BE2C (cell line): ENCODE measurements at regions not wholly inside any gene's neighbourhood (a gene's known extent, or its start where the extent isn't known, plus 50 kb on each side); places are given as distances from the start of the nearest gene placed in this dataset.

Experiments
- DNase-seq: peaks from one replicate; pipeline ENCODE4 v3.0.0-alpha.2; 2020
- H3K27me3 ChIP-seq: fragments of 250-450 bp; sonication (Bioruptor Pico); 2 replicates; pipeline ENCODE4 v1.5.1; 2020; ENCODE audit warnings: mild to moderate bottlenecking
- H3K36me3 ChIP-seq: fragments of 250-450 bp; sonication (Bioruptor Pico); 2 replicates; pipeline ENCODE4 v1.5.1; 2020; ENCODE audit warnings: mild to moderate bottlenecking
- H3K4me1 ChIP-seq: fragments of 250-450 bp; sonication (Bioruptor Pico); 2 replicates; pipeline ENCODE4 v1.5.1; 2020
- H3K4me3 ChIP-seq: 2 replicates; pipeline ENCODE4 v1.5.1; 2011; ENCODE audit warnings: low read depth, low read length
- H3K9me3 ChIP-seq: fragments of 250-450 bp; sonication (Bioruptor Pico); 2 replicates; pipeline ENCODE4 v1.5.1; 2020
- TF ChIP-seq, protein P1 (sequence below): IDR thresholded peaks from 2 replicates; pipeline ENCODE4 v1.5.1; 2012; ENCODE audit warnings: mild to moderate bottlenecking, low read depth, low read length

DNA sequence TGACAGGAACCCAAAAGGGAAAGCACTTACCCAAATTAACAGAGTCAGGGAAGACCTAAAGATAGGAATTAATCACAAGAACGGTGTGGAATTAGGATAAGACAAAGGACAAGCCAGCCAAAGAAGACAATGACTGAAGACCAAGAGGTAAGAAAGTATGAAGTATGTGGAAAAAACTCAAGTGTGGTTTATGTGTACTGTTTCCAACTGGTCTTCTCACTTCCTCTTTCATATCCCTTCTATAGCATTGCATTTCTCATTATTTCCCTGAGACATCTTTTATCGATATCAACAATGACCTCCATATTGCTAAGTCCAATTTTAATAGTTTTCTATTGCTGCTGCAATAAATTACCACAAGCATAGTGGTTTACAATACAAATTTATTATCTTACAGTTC, 313.5 kb upstream of the SLC39A10 start:
- no peaks in the 10 kb centered on the region for H3K36me3 ChIP-seq
- no peak overlapping the region for H3K4me3 ChIP-seq
- H3K9me3 ChIP-seq: no peaks in the 10 kb centered on the region
- DNase-seq: no peak
- peaks cover 2% of the 10 kb centered on the region for H3K4me1 ChIP-seq
- H3K27me3 ChIP-seq: no peaks in the 10 kb centered on the region
- TF ChIP-seq, protein P1, sequence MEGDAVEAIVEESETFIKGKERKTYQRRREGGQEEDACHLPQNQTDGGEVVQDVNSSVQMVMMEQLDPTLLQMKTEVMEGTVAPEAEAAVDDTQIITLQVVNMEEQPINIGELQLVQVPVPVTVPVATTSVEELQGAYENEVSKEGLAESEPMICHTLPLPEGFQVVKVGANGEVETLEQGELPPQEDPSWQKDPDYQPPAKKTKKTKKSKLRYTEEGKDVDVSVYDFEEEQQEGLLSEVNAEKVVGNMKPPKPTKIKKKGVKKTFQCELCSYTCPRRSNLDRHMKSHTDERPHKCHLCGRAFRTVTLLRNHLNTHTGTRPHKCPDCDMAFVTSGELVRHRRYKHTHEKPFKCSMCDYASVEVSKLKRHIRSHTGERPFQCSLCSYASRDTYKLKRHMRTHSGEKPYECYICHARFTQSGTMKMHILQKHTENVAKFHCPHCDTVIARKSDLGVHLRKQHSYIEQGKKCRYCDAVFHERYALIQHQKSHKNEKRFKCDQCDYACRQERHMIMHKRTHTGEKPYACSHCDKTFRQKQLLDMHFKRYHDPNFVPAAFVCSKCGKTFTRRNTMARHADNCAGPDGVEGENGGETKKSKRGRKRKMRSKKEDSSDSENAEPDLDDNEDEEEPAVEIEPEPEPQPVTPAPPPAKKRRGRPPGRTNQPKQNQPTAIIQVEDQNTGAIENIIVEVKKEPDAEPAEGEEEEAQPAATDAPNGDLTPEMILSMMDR: no peak

DNA sequence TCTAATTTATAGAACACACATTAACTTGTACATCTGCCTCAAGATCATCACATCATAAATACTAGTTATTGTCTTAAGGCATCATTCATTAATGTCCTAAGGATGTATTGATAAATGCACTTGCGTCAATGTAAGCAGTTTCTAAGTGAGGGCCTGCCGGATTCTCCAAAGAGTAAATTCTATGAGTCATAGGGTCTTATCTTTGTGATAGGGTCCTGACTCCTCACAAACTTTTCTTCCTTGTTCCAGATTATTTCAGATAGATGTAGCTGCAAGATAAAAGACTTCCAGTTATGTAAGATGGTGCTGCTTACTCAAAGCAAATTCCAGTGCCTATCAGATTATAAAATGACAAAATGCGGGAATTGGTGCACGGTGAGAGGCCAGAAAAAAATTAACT, 315.0 kb upstream of the SLC39A10 start:
- TF ChIP-seq, protein P1: no peak
- H3K36me3 ChIP-seq: no peaks in the 10 kb centered on the region
- no peak for DNase-seq
- H3K4me1 ChIP-seq: peaks cover 2% of the 10 kb centered on the region
- no peak overlapping the region for H3K4me3 ChIP-seq
- no peaks in the 10 kb centered on the region for H3K27me3 ChIP-seq
- no peaks in the 10 kb centered on the region for H3K9me3 ChIP-seq

DNA sequence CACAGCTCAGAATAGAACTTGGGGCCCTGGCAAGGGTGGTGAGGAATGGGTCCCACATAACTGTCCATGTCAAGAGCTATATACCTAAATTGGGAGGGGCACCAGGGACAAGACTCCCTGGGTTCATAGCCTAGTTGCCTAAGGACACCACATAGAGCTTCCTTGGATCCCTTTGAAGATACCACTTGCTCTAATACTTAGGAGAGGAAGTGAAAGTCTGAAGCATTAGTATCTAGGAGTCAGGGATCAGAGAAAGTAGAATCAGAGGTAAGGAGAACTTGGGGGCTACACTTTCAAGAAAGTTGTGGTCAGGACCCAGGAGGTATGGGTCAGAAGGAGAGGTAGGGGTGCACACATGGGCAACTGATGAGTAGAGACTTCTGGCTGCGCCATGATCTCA, 318.2 kb upstream of the SLC39A10 start:
- TF ChIP-seq, protein P1: no peak
- peaks cover 2% of the 10 kb centered on the region for H3K4me1 ChIP-seq
- no peaks in the 10 kb centered on the region for H3K27me3 ChIP-seq
- no peaks in the 10 kb centered on the region for H3K9me3 ChIP-seq
- no peak for DNase-seq
- no peak overlapping the region for H3K4me3 ChIP-seq
- H3K36me3 ChIP-seq: no peaks in the 10 kb centered on the region

- no peak for DNase-seq
- no peaks in the 10 kb centered on the region for H3K9me3 ChIP-seq
- no peak overlapping the region for H3K4me3 ChIP-seq
- H3K27me3 ChIP-seq: no peaks in the 10 kb centered on the region
- H3K4me1 ChIP-seq: peaks cover 2% of the 10 kb centered on the region
- TF ChIP-seq, protein P1: no peak
- H3K36me3 ChIP-seq: no peaks in the 10 kb centered on the region
These were observed 319.4 kb upstream of the SLC39A10 start for GRCh38 chr2:195337597-195337996.

- TF ChIP-seq, protein P1: no peak
- Histone ChIP-seq H3K27me3 (no peaks in the 10 kb centered on the region), H3K36me3 (no peaks in the 10 kb centered on the region), H3K4me1 (no peaks in the 10 kb centered on the region), H3K4me3 (no peak overlapping the region), H3K9me3 (no peaks in the 10 kb centered on the region)
- no peak for DNase-seq
These were observed 323.2 kb upstream of the SLC39A10 start for GRCh38 chr2:195333869-195334268.

- Histone ChIP-seq H3K4me3 (no peak overlapping the region), H3K9me3 (no peaks in the 10 kb centered on the region), H3K4me1 (no peaks in the 10 kb centered on the region), H3K27me3 (no peaks in the 10 kb centered on the region), H3K36me3 (no peaks in the 10 kb centered on the region)
- TF ChIP-seq, protein P1: no peak
- DNase-seq: no peak
These were observed 325.1 kb upstream of the SLC39A10 start for GRCh38 chr2:195331966-195332365.
